ENCODE measurements at regions not wholly inside any gene's neighbourhood (a gene's known extent, or its start where the extent isn't known, plus 50 kb on each side); places are given as distances from the start of the nearest gene placed in this dataset.
A peak's percentile ranks its signal among the peaks of the same experiment; 100 is the strongest.

- peak; percentile 13 for DNase-seq
Measured at GRCh38 chr20:63099456-63100173, 92.9 kb upstream of the BHLHE23 start.

DNA sequence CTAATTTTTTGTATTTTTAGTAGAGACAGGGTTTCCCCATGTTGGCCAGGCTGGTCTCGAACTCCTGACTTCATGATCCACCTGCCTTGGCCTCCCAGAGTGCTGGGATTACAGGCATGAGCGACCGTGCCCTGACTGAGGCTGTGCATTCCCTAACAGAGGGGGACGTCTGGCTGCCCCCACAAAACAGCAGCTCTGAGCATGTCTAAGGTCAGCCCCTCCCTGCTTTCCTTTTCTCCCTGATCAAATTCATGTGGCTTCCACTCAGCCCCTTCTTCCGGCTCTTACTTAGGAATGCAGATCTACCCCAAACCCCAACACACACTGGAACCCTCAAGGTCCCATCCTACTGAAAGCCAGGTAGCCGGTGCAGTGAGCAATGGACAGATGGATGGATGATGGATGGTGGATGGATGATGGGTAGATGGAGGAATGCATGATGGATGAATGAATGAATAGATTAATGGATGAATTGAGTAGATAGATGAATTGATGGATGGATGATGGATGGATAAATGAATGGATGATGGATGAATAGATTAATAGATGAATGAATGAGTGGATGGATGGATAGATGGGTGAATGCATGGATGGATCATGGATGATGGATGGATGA lies 91.5 kb upstream of the BHLHE23 start:
- DNase-seq: peak; percentile 10

DNA sequence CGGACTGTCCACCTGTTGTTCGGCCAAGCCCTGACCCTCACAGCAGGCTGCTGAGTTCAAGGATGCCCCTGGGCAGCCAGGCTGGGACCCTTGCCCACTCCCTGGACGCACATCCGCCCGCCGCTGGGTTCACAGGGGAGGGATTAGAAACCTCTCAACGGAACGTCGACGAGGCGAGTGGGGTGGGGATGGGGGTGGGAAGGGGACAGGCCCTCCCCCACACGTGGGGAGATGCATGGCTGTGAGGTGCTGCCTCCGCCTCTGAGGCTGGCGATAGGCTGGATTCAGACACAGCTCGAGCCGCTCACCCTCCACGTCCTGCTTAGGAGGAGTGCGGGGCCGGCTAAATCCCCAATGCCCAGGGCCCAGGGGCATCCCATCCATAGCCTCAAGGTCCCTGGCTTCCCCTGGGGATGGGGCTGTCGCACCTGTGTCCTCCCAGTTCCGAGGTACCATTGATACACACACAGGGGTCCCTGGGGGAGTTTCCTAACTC lies 90.6 kb upstream of the BHLHE23 start:
- DNase-seq: peak; percentile 11

GRCh38 chr20:63096681-63097335 lies 90.0 kb upstream of the BHLHE23 start:
- DNase-seq: peak; percentile 9

DNA sequence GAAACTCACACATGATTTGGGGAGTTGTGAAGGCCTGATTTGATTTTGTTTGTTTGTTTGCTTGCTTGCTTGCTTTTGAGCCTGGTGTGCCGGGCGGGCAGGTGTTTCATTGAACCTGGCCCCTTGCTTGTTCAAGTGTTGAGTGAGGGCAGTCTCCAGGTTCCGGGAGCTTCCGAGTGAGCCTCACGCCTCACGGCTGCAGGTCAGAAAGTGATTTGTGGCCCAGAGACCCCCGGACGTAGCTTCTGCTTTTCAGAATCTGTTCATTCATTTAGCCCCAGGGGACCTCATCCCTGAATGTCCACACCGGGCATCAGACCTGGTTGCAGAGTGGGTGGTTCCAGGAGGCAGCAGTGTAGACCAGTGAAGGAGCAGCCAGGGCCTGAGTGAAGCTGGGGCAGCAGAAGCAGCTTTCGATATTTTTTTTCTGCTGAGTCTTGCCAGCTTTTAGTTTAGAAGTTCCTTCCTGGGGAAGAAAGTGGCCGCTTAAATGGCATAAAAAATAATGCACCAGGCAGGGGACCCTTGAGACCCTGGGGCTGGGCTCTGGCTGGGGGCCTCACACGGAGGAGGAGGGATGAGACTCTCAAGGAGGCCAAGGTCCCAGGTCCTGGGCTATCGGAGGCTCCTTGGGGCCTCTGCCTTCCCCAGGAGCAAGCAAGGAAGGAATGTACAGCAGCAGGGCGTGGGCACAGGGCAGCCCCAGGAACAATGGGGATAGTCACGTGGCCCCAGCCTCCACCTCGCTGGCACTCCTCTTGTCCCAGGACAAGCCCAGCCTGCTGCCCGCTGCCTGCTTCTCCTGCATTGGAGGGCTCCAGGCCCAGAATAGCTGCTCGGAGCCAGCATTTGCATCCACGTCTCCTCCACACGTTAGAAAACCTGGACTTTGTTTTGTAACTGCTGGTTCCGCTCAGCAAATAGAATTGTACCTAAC lies 89.2 kb upstream of the BHLHE23 start:
- DNase-seq: peak; percentile 7

DNA sequence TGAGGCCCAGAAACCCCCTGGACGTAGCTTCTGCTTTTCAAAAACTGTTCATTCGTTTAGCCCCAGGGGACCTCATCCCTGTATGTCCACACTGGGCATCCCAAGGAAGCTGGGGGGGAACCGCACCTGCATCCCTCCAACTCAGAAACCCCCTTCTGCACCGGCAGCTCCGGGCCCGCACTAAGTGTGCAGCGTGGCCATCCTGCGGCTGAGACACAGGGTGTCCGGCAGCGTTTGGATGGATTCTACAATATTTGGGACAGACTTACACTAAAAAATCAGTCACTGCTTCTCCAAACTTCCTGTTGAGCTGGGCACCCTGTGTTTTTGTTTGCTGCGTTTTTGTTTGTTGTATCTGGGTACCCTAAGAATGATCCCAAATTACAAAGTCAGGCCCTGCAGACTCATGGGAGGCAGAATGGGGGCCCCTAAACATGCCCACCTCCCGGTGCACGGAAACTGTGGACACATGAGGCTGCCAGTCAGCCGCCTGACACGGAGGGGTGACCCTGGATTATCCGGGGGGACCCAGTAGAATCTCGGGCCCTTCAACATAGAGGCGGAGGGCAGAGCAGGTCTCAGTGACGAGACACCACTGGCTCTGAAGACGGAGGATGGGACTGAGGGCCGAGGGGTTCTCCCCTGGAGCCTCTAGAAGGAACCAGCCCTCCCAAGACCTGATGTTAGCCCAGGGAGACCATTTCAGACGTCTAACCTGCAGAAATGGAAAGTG lies 88.2 kb upstream of the BHLHE23 start:
- DNase-seq: peak; percentile 7

DNA sequence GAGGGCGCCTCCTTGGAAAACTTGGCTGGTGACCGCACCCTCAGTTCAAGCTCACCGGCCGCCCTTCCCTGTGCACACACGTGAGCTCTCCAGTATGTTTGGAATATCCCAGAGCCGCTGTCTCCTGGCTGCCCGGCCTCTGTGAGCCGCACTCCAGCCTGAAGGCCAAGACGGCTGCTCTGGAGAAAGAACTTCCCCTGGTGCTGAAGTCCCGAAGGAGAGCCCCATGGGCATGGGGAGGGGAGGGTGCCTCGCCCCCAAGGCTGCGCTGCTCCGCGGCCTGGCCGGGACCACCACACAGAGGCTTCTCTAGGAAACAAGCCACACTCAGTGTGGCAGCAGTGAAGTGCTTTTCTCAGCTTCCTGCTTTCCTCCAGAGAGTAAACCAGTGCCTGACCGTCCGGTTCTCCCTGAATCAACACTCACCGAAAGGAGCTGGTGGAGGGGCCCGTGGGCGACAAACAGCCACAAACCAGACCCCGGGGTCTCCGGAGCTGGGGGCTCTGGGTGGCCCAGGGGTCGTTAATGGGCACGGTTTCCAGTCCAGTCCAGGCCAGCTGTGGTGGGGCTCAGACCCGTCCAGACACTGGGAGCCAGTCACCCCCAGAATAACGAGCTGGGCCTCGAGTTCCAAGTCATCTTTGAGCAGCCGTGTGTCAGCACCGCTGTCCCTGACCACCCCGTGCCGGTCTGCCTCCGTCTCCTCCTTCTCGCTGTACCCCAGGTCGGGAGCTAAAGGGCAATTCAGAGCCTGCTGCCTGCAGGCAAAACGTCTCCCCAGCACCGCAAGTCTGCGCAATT lies 87.4 kb upstream of the BHLHE23 start:
- peak; percentile 9 for DNase-seq

DNA sequence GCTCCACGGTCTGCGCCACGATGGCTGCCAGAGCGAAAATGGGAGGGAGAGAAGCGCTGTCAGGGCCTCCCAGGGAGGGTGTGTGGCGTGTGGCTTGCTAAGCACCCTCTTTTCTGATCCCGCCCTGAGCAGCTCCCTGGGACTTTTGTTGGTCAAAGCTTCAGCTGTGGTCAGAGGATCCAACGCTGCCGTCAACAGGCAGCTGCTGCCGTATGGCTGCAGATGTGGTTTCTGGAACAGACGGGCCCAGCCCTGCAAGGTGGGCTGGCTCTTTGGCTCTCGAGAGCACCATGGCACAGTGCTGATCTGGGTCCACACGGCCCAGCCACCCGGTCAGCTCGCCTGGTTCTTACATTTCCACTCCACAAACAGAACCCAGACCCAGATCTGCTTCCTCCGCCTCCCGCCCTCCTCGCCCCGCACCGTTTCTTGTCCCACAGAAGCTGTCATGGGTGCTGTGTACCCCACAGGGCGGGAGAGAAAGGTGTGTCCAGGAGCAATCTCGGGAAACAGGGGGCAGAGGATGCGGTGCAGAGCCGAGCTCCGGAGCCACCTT lies 86.0 kb upstream of the BHLHE23 start:
- peak; percentile 9 for DNase-seq

DNA sequence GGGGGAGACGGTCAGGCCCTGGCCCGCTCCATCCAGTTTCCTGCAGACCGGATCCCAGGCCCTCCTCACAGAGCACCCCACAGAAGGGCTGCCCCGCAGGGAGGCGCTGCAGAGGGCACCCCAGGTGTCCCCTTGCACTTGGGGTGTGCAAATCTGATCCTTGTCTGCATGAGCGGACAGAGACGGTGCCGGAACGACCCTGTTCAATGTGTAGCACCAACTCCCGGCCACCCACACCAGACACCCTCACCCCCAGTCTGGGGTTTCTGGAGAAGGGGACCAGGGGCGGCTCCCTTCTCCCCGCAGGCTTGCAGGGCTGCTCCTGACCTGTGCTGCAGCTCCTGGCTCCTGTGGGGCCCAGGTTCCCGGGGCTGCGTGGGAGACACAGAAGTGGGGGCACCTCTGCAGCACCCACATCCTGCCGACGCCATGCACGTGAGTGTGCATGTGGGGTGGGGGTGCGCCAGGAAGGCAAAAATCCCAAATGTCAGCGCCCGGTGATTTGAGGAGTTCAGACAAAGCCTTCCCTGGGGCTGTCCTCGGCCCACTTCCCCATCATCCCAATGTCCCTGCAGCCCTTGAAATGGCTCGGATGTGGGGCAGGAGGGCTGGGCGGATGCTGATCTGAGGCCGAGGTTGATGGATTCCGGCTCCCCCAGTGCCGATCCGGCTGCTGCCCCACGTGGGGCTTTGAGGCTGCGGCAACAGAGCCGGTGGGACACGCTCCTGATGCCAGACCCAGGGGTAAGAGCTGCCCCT lies 85.3 kb upstream of the BHLHE23 start:
- DNase-seq: peak; percentile 14

GRCh38 chr20:63090682-63091571 lies 84.2 kb upstream of the BHLHE23 start:
- DNase-seq: peak; percentile 11

DNA sequence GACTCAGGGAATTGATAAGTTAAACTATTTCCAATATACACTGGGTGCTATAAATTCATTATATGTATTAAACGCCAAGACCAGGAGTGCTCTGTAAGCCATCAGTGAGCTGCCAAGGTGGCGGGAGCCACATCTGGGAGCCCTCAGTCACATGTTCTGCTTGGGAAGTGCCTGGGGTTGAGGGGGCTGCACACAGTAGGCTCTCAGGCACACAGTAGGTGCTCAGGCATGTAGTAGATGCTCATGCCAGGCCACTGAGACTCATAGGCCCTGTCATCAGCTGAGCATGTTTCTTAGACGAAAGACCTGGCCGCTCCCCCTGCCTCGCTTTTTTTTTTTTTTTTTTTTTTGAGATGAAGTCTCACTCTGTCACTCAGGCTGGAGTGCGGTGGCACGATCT lies 83.3 kb upstream of the BHLHE23 start:
- no peak for DNase-seq

- peak; percentile 9 for DNase-seq
Measured at GRCh38 chr20:63089051-63089907, 82.5 kb upstream of the BHLHE23 start.

GRCh38 chr20:63087872-63088680 lies 81.3 kb upstream of the BHLHE23 start:
- DNase-seq: peak; percentile 11

GRCh38 chr20:63087236-63087871 lies 80.6 kb upstream of the BHLHE23 start:
- DNase-seq: peak; percentile 13

DNA sequence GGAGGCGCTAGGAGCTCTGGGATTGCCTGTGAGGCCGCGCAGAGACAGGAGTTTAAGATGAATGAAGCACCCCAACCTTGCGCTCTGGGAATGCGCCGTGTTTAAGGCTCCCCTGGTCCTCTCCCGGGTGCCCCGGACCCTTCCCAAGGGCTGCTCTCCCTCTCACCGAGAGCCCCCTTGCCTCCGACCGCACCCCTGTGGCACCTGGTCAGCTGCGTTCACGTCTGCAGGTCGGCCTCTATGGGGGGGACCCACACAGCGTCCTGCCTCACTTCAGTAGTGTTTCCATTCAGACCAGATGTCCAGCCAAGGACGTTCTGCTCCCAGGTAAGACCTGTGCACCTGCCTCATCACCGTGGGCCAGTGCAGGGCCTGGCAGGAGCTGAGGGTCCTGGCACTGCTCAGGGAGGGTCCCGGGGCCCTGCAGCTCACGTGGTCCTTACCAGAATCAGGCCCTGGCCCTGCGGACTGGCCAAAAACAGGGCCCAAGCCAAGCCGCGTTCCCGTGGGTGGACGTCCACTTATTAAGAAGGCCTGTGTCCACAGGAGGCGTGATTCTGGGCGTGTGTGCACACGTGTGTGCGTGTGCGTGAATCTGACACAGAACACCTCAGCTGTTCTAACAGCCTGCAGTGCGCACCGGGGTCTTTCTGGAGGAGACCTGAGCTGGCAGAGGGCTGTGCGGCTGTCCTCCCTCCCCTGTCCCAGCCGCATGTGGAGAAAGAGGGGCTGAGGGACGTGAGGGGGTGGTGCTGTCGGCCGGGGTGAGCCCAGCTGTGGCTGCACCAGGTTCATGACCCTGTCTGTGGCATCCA lies 79.9 kb upstream of the BHLHE23 start:
- peak; percentile 9 for DNase-seq
